Ishikawa (cell line): ENCODE measurements at regions not wholly inside any gene's neighbourhood (a gene's known extent, or its start where the extent isn't known, plus 50 kb on each side); places are given as distances from the start of the nearest gene placed in this dataset.

Experiments used
- CEBPB ChIP-seq: IDR thresholded peaks from 2 replicates; pipeline ENCODE4 v1.6.1; 2012
- CREB1 ChIP-seq: IDR thresholded peaks from 2 replicates; pipeline ENCODE4 v1.6.1; 2012; ENCODE audit warnings: low read depth
- EGR1 ChIP-seq: IDR thresholded peaks from 2 replicates; pipeline ENCODE4 v1.6.1; 2012
- EP300 ChIP-seq: IDR thresholded peaks from 2 replicates; pipeline ENCODE4 v1.6.1; 2012; ENCODE audit warnings: borderline replicate concordance
- FOXM1 ChIP-seq: IDR thresholded peaks from 2 replicates; pipeline ENCODE4 v1.6.1; 2012; ENCODE audit warnings: low read depth, borderline replicate concordance
- MAX ChIP-seq: IDR thresholded peaks from 2 replicates; pipeline ENCODE4 v1.6.1; 2012
- NFIC ChIP-seq: IDR thresholded peaks from 2 replicates; pipeline ENCODE4 v1.6.1; 2012
- RAD21 ChIP-seq: IDR thresholded peaks from 2 replicates; pipeline ENCODE4 v1.6.1; 2012; ENCODE audit warnings: low read depth
- REST ChIP-seq: IDR thresholded peaks from 2 replicates; pipeline ENCODE4 v1.6.1; 2012; ENCODE audit warnings: low read depth, mild to moderate bottlenecking
- TAF1 ChIP-seq: IDR thresholded peaks from 2 replicates; pipeline ENCODE4 v1.6.1; 2012; ENCODE audit warnings: low read depth, mild to moderate bottlenecking
- TCF12 ChIP-seq: IDR thresholded peaks from 2 replicates; pipeline ENCODE4 v1.6.1; 2012; ENCODE audit warnings: low read depth
- TEAD4 ChIP-seq: IDR thresholded peaks from 2 replicates; pipeline ENCODE4 v1.6.1; 2012
- USF1 ChIP-seq: IDR thresholded peaks from 2 replicates; pipeline ENCODE4 v1.6.1; 2012
- YY1 ChIP-seq: IDR thresholded peaks from 2 replicates; pipeline ENCODE4 v1.6.1; 2012; ENCODE audit warnings: low read depth
- ZBTB7A ChIP-seq: IDR thresholded peaks from 2 replicates; pipeline ENCODE4 v1.6.1; 2012; ENCODE audit warnings: low read depth

- TF ChIP-seq EP300, result no peak
- no peak for TF ChIP-seq YY1
- TF ChIP-seq TEAD4, result no peak
- no peak for TF ChIP-seq EGR1
- TF ChIP-seq NFIC, result no peak
- TF ChIP-seq CREB1, result no peak
- TF ChIP-seq REST, result no peak
These were observed 370.2 kb upstream of the CCDC196 start for GRCh38 chr14:66115740-66116502.

GRCh38 chr14:66116732-66117131 is 369.4 kb upstream of the CCDC196 start:
- TF ChIP-seq MAX, result no peak

- no peak for TF ChIP-seq CEBPB
- no peak for TF ChIP-seq EGR1
- no peak for TF ChIP-seq YY1
- no peak for TF ChIP-seq NFIC
- TF ChIP-seq EP300, result no peak
- TF ChIP-seq TCF12, result no peak
- TF ChIP-seq CREB1, result no peak
- no peak for TF ChIP-seq TEAD4
- no peak for TF ChIP-seq MAX
- TF ChIP-seq RAD21, result no peak
- no peak for TF ChIP-seq TAF1
- no peak for TF ChIP-seq FOXM1
- TF ChIP-seq USF1, result no peak
- TF ChIP-seq ZBTB7A, result no peak
- no peak for TF ChIP-seq REST
These were observed 368.6 kb upstream of the CCDC196 start for GRCh38 chr14:66117600-66117999.

- TF ChIP-seq MAX (no peak), TCF12 (no peak), FOXM1 (no peak), RAD21 (no peak), REST (no peak), CREB1 (no peak), YY1 (no peak), ZBTB7A (no peak), CEBPB (no peak)
These were observed 366.5 kb upstream of the CCDC196 start for GRCh38 chr14:66119606-66120231.

GRCh38 chr14:66120402-66120801 is 365.8 kb upstream of the CCDC196 start:
- TF ChIP-seq TEAD4 (no peak), FOXM1 (no peak), EP300 (no peak), EGR1 (no peak), YY1 (no peak), REST (no peak), ZBTB7A (no peak), CREB1 (no peak)
